NCI-H2107 treated with DMSO at 0.1 percent for 48 hours (cell line): ENCODE measurements at regions not wholly inside any gene's neighbourhood (a gene's known extent, or its start where the extent isn't known, plus 50 kb on each side); places are given as distances from the start of the nearest gene placed in this dataset.

Experiments
- DNase-seq: peaks from one replicate; lab custom pipeline; 2025; ENCODE audit not compliant: unreplicated experiment; lab: John Stamatoyannopoulos, UW

DNA sequence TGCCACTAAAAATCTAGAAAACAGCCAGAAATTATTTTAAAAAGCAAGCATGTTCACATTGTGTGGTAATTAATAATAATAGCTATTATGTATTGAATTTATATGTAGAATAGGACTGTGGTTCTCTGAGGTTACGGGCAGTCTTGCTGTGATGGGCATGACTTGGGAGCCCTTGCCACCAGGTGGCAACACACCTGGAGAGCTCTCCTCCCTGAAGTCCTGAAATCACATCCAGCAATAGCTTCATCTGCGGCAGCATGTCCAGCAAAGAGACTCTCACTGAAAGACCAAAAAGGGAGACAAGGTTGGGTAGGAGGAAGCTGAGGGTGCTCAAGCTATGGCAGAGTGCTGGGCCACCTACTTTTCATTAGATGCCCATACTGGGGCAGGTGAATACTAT is 206.8 kb upstream of the IL12A start:
- no peak for DNase-seq

GRCh38 chr3:159782724-159783421 is 205.8 kb upstream of the IL12A start:
- DNase-seq: peak; percentile 19

DNA sequence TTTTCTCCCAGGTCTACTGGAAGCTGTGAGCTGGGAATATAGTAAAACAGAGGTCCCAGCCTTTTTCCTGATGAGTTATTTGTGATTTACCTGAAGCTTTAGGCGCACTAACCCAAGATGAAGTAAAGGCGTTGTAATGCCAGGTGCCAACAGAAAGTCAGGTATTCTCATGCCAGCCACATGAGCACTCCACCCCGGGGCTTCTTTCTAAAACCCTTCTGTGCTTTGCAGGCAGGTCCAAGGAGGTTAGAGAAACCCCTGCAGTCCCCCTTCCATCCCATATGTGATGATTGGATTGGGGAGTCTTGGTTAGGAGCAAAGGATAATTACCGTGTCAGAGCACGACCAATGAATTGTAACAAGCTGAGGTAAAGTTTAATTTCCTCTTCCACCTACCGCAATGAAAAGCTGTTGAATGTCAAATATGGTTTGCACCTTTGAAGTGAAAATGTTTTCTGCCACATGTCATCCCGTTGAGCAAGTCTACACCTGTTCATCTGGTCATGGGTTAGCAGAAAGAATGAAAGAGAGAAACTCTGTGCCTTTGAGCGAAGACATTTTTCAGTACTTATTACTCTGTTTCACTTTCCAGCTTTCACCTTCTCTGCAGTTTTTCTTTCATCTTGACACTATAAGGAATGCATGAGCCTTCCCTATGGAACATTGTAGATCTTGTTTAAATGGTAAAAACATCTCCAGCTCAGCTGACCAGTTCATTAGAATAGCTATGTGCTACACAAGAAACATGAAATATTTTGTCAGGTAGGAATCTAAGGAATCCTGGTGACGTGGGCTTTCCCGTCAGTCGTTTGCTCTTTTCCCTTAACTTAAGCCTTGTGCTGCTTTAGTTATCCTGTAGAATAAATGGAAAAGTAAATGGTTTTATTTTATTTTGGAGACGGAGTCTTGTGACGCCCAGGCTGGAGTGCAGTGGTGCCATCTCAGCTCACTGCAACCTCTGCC is 204.6 kb upstream of the IL12A start:
- peak; percentile 37 for DNase-seq

DNA sequence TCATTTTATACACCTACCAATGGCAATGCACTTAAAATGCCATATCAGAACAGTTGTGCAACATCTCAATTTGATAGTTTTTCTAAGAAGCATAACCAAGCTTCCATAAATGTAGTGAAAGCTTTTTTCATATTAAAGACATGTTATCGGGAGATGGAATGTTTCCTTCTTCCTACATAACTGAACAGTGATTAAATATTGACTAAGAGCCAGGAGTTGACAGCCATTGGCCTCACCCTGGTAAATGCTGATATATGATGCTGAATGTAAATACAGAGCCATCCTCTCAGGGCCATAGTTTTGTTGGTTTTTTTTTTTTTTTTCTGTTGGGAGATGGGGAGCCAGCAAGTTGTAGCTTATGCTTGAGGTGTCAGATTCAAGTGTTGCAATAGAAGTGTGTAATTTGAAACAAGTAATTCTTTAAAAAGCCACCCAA is 203.3 kb upstream of the IL12A start:
- peak; percentile 94 for DNase-seq

DNA sequence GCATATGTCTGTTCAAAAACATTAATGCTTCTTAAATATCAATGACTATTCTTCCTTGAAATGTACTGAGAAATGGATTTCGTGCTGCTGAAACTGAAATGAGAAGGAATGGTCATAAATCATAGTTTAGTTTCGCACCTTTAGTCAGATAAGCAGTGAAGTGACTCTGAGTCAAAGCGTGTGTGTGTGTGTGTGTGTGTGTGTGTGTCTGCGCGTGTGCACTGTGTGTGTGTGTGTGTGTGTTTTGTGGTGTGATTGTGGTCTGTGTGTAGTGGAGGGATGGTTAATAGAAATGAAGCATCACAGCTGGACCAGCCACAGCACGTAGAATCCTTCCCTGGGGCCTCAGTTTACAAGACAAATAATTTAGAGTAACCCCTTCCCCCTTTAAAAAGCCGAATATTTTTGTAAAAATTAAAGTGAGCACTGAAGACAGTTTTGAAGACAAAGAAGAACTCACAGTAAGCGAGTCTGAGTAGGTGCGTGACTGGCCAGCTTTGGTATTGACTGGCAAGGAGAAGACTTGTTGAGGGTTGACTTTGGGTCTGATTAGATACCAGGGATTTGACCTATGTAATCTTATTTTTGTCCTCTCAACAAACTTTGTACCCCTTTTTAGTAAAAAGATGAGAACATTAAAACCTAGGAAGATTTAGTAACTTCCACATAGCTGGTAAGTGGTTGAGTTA is 202.0 kb upstream of the IL12A start:
- no peak for DNase-seq

- peak; percentile 91 for DNase-seq
Observed at GRCh38 chr3:159787178-159787574, 201.5 kb upstream of the IL12A start.

DNA sequence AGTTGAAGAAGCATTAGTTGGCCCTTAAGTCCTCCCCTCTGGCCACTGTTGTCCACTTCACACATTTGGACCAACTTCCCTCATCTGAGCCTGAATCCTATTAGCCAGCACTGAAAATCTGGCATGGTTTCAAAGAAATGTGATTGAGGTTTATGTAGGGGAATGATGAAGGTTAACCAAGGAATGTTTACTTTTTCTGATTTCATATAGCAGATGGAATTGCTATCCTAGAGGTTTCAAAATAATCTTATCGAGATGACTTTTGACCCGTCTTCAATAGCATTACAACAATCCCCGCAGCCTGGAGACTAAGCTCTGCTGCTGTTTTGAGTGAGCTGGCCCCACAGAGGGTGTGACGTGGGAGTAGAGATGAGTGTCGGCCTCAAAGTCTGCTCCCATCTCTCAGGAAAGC is 200.8 kb upstream of the IL12A start:
- DNase-seq: no peak

DNA sequence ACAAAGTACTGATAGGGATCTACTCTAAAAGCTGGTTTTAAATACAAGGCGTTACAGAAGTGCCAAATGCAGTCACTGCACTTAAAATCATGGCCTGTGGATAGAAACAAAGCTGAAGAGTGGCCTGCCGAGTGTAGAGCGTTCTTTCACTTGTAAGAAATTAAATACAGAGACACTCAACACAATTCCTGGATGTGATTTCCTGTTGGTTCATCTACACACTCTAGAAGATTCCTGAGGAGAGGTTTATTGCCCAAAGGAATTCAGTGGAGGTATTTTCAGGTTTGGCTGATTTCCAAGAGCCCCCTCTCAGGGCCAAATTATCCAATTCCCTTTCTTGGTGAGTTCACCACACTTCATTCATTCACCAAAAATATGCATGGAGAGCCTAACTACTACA is 200.3 kb upstream of the IL12A start:
- no peak for DNase-seq

DNA sequence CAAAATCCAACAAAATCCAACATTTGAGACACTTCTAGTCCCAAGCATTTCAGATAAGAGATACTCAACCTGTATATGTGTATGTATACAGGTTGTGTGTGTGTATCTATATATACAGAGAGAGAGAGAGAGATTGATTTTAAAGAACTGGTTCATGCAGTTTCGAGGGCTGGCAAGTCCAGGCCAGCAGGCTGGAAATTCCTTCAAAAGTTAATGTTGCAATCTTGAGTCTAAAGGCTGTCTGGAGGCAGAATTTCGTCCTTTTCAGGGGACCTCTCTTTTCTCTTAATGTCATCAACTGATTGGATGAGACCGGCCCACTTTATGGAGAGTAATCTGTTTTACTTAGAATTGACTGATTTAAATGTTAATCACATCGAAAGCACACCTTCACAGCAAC is 199.6 kb upstream of the IL12A start:
- no peak for DNase-seq

DNA sequence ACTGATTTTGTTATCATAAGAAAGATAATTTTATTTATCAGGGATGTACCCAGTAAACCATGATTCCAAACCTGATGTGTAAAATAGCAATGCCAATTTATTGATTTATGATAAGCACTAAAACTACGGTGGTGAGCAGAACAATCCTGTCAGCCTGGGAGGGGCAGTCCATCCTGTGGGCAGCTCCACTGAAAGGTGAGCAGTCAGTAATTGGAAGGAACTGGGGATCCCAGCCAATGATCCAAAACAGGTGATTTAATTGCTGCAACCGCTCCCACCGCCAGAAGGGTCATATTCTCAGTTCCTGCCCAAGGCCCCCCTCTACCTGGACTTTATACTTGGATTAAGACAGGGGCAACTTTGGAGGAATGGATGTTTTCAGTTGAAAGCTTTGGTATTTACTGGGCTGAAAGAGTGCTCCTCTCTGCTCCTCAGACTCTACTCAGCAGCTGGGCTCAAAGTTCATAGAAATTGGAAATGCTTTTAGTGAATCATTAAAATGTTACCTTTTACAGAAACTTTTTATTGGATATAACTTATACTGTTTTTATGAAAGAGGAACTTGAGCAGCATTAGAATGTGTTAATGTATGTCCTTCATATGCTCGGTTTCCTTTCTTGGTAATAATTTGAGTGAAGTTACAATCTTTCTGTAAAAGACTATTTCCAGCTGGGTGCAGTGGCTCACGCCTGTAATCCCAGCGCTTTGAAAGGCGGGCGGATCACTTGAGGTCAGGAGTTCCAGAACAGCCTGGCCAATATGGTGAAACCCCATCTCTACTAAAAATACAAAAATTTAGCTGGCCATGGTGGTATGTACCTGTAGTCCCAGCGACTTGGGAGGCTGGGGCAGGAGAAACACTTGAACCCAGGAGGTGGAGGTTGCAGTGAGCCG is 198.6 kb upstream of the IL12A start:
- no peak for DNase-seq

- no peak for DNase-seq
Observed at GRCh38 chr3:159791336-159791735, 197.3 kb upstream of the IL12A start.

DNA sequence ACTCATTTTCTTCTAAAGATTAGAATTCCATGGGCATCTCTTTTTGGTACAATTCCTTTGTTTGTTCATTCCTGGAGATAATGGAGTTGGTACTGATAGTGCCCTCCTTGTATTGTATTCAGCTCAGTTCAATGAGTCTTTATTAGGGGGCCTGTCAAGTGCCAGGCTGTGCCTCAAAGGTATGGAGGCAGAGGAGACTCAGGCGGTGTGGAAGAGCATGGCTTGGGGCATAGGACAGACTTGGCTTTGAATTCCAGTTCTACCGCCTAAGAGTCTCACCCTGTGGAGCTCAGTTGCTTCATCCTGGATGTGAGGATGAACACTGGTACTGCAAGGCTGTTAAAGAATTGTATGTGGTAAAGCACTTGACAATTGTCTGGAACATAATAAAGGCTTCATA is 196.6 kb upstream of the IL12A start:
- DNase-seq: no peak

GRCh38 chr3:159795042-159795441 is 193.6 kb upstream of the IL12A start:
- no peak for DNase-seq

GRCh38 chr3:159795681-159796175 is 192.9 kb upstream of the IL12A start:
- DNase-seq: no peak

- no peak for DNase-seq
Observed at GRCh38 chr3:159796226-159796625, 192.4 kb upstream of the IL12A start.

DNA sequence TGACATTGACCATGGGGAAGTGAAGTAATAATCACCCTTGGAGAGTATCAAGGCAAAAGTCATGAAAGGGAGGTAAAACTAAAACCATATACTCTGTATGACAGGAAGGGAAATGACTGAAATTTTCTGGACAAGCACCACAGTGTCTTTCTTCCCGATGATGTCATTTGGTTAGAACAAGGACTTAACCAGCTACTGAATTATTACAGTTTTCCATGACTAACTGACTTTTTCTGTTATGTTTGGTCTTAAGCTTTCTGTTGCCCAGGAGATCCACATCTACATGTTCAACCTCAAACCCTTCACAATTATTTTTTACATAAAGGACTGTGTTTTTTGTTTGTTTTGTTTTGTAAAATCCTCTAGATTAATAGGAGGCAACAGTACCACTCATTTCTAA is 191.9 kb upstream of the IL12A start:
- DNase-seq: no peak

DNA sequence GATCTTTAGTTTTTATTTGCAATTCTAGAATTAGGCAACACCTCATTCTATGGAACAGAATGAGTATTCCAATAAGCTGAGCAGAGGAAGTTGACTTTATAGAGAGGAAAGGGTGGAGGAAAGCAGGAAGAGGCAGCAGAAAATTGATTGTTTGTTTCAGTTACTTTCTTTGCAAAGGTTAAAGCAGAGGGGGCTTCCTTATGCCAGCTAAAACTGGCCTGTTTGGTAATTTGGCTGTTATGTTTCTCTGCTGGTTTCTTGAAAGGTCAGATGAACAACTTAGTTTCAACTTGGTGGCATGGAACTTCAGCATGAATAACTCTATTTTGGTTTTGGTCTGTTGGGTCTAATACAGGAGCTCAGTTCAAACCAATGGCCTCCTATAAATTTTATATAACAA is 190.9 kb upstream of the IL12A start:
- DNase-seq: no peak

DNA sequence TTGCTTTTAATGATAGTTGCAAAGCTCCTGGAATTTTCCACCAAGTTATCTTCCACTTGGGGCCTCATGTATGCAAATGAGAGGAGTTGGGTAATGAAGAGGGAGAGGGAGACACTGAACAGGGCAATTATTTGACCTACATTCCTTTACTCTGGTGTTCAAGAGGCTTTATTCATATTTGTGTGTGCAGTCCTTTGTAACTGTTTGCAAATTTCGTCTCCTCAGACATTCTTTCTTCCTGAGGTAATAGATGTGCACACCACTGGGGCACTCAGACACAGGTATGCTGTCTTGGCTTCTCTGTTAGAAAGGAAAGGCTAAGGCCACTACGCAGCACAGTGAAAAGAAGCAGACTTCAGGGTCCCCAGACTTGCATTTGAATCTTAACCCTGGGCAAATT is 189.7 kb upstream of the IL12A start:
- no peak for DNase-seq

GRCh38 chr3:159800434-159801155 is 188.0 kb upstream of the IL12A start:
- DNase-seq: no peak

GRCh38 chr3:159802864-159803263 is 185.8 kb upstream of the IL12A start:
- DNase-seq: no peak
